ENCODE measurements at regions not wholly inside any gene's neighbourhood (a gene's known extent, or its start where the extent isn't known, plus 50 kb on each side); places are given as distances from the start of the nearest gene placed in this dataset.

DNA sequence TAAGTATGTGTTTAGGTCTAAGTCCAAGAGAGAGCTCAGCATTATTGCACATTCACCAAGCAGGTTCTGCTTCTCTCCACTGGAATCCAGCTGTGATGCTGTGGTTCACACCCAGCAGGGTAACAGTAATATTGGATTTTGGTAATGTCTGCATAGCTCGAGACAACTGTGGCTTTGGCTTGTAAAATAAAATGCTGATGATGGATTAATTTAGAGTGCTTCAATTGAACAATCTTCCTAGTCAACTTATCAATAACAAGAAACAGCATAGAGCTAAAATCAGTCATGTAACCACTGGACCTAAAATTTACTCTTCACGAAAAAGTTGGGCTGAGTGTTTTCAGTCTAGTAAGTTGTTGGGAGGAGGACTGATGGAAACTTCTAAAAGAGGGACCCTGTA lies 709.2 kb downstream of the TYW1 start:
- no peak for DNase-seq (ENCODE audit: low spot score in 2 of 2)
- Histone ChIP-seq H3K27ac (no peak overlapping the region), H3K27me3 (no peaks in the 10 kb centered on the region), H3K36me3 (no peaks in the 10 kb centered on the region), H3K9me3 (no peaks in the 10 kb centered on the region), H3K4me1 (no peaks in the 10 kb centered on the region), H3K4me3 (no peak overlapping the region)
- intact Hi-C loops (cut with DNase I) = no loop called here
- TF ChIP-seq, protein P1, sequence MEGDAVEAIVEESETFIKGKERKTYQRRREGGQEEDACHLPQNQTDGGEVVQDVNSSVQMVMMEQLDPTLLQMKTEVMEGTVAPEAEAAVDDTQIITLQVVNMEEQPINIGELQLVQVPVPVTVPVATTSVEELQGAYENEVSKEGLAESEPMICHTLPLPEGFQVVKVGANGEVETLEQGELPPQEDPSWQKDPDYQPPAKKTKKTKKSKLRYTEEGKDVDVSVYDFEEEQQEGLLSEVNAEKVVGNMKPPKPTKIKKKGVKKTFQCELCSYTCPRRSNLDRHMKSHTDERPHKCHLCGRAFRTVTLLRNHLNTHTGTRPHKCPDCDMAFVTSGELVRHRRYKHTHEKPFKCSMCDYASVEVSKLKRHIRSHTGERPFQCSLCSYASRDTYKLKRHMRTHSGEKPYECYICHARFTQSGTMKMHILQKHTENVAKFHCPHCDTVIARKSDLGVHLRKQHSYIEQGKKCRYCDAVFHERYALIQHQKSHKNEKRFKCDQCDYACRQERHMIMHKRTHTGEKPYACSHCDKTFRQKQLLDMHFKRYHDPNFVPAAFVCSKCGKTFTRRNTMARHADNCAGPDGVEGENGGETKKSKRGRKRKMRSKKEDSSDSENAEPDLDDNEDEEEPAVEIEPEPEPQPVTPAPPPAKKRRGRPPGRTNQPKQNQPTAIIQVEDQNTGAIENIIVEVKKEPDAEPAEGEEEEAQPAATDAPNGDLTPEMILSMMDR (IDR thresholded peaks at IDR 0.05) = no peak

DNA sequence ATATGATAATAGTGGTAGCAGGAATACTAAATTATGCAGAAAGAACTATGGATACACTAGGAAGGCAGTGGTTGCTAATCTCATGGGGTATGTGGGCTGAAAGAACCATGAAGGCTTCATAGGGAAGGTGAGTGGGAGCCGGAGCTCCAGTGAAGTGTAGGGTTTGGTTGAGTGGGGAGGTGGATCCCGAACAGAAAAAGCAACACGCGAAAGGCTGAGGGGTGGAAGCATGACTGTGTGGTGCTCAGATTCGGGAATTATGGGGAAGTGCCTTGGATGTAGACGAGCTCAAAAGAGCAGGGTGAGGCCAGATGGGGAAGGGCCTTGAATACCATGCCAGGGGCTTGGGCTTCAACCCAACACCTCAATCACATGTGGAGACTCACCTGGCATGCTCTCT lies 715.1 kb downstream of the TYW1 start:
- no peak overlapping the region for H3K4me3 ChIP-seq
- H3K9me3 ChIP-seq = no peaks in the 10 kb centered on the region
- intact Hi-C loops (cut with DNase I) = no loop called here
- H3K36me3 ChIP-seq = no peaks in the 10 kb centered on the region
- no peaks in the 10 kb centered on the region for H3K27me3 ChIP-seq
- DNase-seq (ENCODE audit: low spot score in 2 of 2) = no peak
- no peak overlapping the region for H3K27ac ChIP-seq
- H3K4me1 ChIP-seq = no peaks in the 10 kb centered on the region
- TF ChIP-seq, protein P1 (IDR thresholded peaks at IDR 0.05) = no peak

DNA sequence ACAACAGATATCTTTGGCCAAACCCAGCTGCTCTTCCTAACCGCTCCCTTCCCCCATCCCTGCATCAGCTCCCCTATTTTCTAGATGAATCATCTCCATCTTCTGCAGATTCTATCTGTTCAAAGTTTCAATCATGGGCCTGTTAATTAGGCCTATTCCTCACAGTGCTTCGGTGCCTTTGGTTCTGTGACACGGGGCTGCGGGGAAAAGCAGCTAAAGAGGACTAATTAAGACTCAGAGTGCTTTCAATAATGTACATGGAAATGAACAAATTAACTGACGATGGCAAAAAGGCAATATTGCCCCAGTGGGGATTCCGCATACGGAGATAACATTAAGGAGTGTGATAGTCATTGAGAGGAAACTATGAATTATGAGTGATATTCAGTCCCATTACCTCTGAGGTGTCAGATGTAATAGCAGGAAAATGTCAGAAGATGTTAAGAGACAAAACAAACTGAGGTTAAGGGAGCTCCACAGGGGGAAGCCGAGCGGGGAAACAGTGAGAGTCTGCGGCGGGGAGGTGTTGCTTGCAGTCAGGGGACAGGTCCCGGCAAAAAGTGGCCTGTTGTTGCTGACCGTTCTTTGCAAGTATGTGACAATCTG lies 716.9 kb downstream of the TYW1 start:
- intact Hi-C loops (cut with DNase I) = no loop called here

DNA sequence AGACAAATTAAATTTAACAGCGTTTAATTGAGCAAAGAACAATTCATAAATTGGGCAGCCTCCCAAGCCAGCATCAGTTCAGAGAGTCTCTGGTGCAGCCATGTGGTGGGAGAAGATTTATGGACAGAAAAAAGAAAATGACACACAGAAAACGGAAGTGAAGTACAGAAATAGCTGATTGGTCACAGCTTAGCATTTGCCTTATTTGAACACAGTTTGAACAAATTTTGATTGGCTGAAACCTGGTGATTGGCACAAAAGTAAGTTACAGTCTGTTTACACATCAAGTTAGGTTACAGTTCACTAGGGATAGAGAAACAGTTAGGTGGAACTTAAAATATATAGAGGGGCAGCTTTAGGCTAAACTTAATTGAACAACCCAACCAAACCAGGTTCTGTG lies 720.1 kb downstream of the TYW1 start:
- Histone ChIP-seq H3K4me3 (no peak overlapping the region), H3K9me3 (no peaks in the 10 kb centered on the region), H3K36me3 (no peaks in the 10 kb centered on the region), H3K4me1 (no peaks in the 10 kb centered on the region), H3K27me3 (no peaks in the 10 kb centered on the region), H3K27ac (no peak overlapping the region)
- TF ChIP-seq, protein P1 (IDR thresholded peaks at IDR 0.05) = no peak
- no peak for DNase-seq (ENCODE audit: low spot score in 2 of 2)
- intact Hi-C loops (cut with DNase I) = no loop called here

More for the DNA sequence above, 716.9 kb downstream of the TYW1 start:
- no peak overlapping the region for H3K4me3 ChIP-seq
- no peaks in the 10 kb centered on the region for H3K4me1 ChIP-seq
- TF ChIP-seq, protein P1 (IDR thresholded peaks at IDR 0.05) = no peak
- no peaks in the 10 kb centered on the region for H3K36me3 ChIP-seq
- H3K27me3 ChIP-seq = no peaks in the 10 kb centered on the region
- no peaks in the 10 kb centered on the region for H3K9me3 ChIP-seq
- H3K27ac ChIP-seq = no peak overlapping the region
- DNase-seq (ENCODE audit: low spot score in 2 of 2) = no peak

DNA sequence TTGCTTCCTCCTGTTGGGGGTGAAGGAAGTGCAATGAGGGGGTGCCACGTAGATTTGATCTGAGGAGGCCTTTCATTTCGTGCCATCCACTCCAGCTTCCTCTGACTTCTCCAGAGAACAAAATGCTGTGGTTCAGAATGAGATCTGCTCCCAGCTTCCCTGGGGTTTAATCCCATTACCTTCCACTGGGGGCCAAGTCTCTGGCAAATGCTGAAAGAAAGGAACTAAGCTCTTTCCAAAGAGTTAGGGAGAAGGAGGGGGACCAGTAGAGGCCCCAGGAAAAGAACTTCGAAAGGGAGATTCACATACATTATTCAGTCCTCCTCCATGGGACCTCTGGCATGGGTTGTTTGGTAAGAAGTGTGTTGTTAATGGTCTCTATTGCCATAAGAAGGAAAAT lies 727.0 kb downstream of the TYW1 start:
- no peak for DNase-seq (ENCODE audit: low spot score in 2 of 2)
- H3K4me3 ChIP-seq = no peak overlapping the region
- H3K36me3 ChIP-seq = no peaks in the 10 kb centered on the region
- H3K27me3 ChIP-seq = no peaks in the 10 kb centered on the region
- no peaks in the 10 kb centered on the region for H3K9me3 ChIP-seq
- TF ChIP-seq, protein P1 (IDR thresholded peaks at IDR 0.05) = no peak
- intact Hi-C loops (cut with DNase I) = no loop called here
- H3K4me1 ChIP-seq = no peaks in the 10 kb centered on the region
- no peak overlapping the region for H3K27ac ChIP-seq

DNA sequence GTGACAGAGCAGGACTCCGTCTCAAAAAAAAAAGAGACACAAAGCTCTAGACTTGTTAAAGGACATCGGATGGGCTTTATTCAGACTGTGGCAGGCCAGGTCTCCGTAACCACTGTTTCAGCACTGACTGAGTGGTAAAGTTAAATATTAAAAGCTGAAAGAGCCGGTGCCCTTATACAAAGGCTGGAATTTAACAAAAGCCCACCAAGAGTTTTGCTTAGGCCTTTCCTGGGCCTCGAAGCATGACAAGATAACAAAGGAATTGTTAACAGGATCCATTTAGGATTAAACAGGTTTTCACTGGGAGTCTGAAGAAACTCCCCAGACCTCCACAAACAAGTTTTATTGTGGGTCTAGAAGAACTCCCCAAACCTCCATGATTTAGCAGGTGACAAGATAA lies 727.8 kb downstream of the TYW1 start:
- H3K4me1 ChIP-seq = no peaks in the 10 kb centered on the region
- H3K27me3 ChIP-seq = no peaks in the 10 kb centered on the region
- intact Hi-C loops (cut with DNase I) = no loop called here
- no peak overlapping the region for H3K4me3 ChIP-seq
- no peaks in the 10 kb centered on the region for H3K9me3 ChIP-seq
- DNase-seq (ENCODE audit: low spot score in 2 of 2) = no peak
- H3K27ac ChIP-seq = no peak overlapping the region
- TF ChIP-seq, protein P1 (IDR thresholded peaks at IDR 0.05) = no peak
- no peaks in the 10 kb centered on the region for H3K36me3 ChIP-seq
